Keratinocyte (primary cell): ENCODE measurements at regions not wholly inside any gene's neighbourhood (a gene's known extent, or its start where the extent isn't known, plus 50 kb on each side); places are given as distances from the start of the nearest gene placed in this dataset.

Experiments
- EZH2 ChIP-seq: IDR thresholded peaks from one replicate; pipeline ENCODE4 v1.6.1; 2012; ENCODE audit warnings: inconsistent platforms, mild to moderate bottlenecking, low read length, moderate library complexity
- TF ChIP-seq, protein P1 (sequence below), 3 experiments: IDR thresholded peaks in 1 of 3; conservative IDR thresholded peaks in 1 of 3; optimal IDR thresholded peaks in 1 of 3; 2 replicates in 2 of 3; 3 replicates in 1 of 3; pipeline versions ENCODE3 to v1.5.1; 2011; ENCODE audit warnings: low read length in 3 of 3, mild to moderate bottlenecking in 3 of 3, moderate library complexity in 2 of 3, control low read depth in 1 of 3, inconsistent platforms in 1 of 3; ENCODE audit not compliant: insufficient read depth in 2 of 3; ENCODE audit errors: extremely low read depth in 1 of 3

DNA sequence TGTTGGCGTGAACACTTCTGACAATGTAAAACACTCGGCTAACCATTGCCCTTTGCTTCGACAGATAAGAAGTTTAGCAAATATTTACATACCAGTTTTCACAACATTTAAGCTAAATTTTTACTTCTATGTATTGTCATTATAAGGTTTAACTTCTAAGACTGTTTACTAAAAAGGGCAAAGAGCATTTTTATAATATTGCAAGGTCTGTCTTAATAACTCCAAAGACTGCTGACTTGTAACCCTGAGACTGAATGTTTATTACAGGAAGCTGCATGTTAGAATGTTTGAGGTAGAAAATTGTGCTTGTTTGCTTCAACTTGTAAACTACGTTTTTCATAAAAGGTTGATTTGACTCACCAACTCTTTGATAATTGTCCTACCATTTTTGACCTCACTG lies 213.2 kb upstream of the RPS6KA3 start:
- TF ChIP-seq, protein P1, sequence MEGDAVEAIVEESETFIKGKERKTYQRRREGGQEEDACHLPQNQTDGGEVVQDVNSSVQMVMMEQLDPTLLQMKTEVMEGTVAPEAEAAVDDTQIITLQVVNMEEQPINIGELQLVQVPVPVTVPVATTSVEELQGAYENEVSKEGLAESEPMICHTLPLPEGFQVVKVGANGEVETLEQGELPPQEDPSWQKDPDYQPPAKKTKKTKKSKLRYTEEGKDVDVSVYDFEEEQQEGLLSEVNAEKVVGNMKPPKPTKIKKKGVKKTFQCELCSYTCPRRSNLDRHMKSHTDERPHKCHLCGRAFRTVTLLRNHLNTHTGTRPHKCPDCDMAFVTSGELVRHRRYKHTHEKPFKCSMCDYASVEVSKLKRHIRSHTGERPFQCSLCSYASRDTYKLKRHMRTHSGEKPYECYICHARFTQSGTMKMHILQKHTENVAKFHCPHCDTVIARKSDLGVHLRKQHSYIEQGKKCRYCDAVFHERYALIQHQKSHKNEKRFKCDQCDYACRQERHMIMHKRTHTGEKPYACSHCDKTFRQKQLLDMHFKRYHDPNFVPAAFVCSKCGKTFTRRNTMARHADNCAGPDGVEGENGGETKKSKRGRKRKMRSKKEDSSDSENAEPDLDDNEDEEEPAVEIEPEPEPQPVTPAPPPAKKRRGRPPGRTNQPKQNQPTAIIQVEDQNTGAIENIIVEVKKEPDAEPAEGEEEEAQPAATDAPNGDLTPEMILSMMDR (optimal IDR thresholded peaks at IDR 0.05 in 1 of 3, IDR thresholded peaks at IDR 0.05 in 1 of 3, conservative IDR thresholded peaks at IDR 0.05 in 1 of 3; ENCODE audit: extremely low read depth in 1 of 3, insufficient read depth in 2 of 3, low read length in 3 of 3): no peak
- TF ChIP-seq EZH2: no peak
